Astrocyte of the spinal cord (primary cell): ENCODE measurements at regions not wholly inside any gene's neighbourhood (a gene's known extent, or its start where the extent isn't known, plus 50 kb on each side); places are given as distances from the start of the nearest gene placed in this dataset.

Experiments
- DNase-seq: peaks from one replicate; pipeline ENCODE4 v3.0.0; 2011; ENCODE audit warnings: low read depth, low spot score
- H3K4me3 ChIP-seq: 2 replicates; pipeline ENCODE4 v1.5.1; 2011; ENCODE audit warnings: low read depth, mild to moderate bottlenecking, low read length, moderate library complexity
- CTCF ChIP-seq: IDR thresholded peaks from 2 replicates; pipeline ENCODE4 v1.5.1; 2012; ENCODE audit warnings: low read depth, mild to moderate bottlenecking, low read length, inconsistent platforms
- in situ Hi-C: cut with HindIII; loops from 2 replicates; pipeline ENCODE4 v1.10.0; 2017; ENCODE audit warnings: low sequenced_read_pairs

- TF ChIP-seq CTCF, result no peak
- no peak for DNase-seq
- in situ Hi-C loops, result no loop called here
- no peak overlapping the region for H3K4me3 ChIP-seq
Measured at GRCh38 chr7:41447450-41448042, 255.3 kb downstream of the INHBA start.

GRCh38 chr7:41446606-41447449, 256.1 kb downstream of the INHBA start:
- no peak for TF ChIP-seq CTCF
- in situ Hi-C loops, result no loop called here
- no peak overlapping the region for H3K4me3 ChIP-seq
- DNase-seq, result no peak

GRCh38 chr7:41445946-41446345, 256.9 kb downstream of the INHBA start:
- in situ Hi-C loops, result no loop called here
- no peak for DNase-seq
- H3K4me3 ChIP-seq, result no peak overlapping the region
- TF ChIP-seq CTCF, result no peak

- no peak for DNase-seq
- no peak overlapping the region for H3K4me3 ChIP-seq
- in situ Hi-C loops, result no loop called here
- no peak for TF ChIP-seq CTCF
Measured at GRCh38 chr7:41445432-41445831, 257.5 kb downstream of the INHBA start.

- H3K4me3 ChIP-seq, result no peak overlapping the region
- in situ Hi-C loops, result no loop called here
- TF ChIP-seq CTCF, result no peak
- no peak for DNase-seq
Measured at GRCh38 chr7:41439515-41439879, 263.4 kb downstream of the INHBA start.

- no peak overlapping the region for H3K4me3 ChIP-seq
- DNase-seq, result no peak
- no peak for TF ChIP-seq CTCF
- in situ Hi-C loops, result no loop called here
Measured at GRCh38 chr7:41438705-41439514, 264.0 kb downstream of the INHBA start.
